ENCODE measurements at regions not wholly inside any gene's neighbourhood (a gene's known extent, or its start where the extent isn't known, plus 50 kb on each side); places are given as distances from the start of the nearest gene placed in this dataset.

DNA sequence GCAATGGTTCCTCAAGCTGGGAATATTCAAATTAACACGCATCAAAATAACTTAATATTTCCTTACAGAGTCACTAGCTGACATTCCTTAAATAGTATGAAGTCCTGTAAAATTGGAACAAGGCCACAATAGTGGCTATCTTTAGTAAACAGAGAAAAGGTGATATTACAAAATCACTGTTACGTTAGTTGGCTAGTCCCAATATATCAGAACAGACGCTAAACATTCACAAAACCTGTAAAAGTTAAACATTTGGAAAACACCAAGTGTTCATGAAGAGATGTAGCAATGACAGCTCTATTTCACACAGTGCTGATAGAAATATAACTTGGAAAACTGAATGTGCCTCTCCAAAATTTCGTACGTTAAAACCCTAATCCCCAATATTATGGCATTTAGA lies 61.0 kb upstream of the FAM47C start:
- DNase-seq: no peak

- no peak for DNase-seq
These were observed 57.5 kb upstream of the FAM47C start for GRCh38 chrX:36950495-36951253.

GRCh38 chrX:36957425-36958328 lies 50.5 kb upstream of the FAM47C start:
- DNase-seq: peak; percentile 12
